ENCODE measurements at regions not wholly inside any gene's neighbourhood (a gene's known extent, or its start where the extent isn't known, plus 50 kb on each side); places are given as distances from the start of the nearest gene placed in this dataset.
"Not testable (repeated sequence)": the region's sequence is repeated elsewhere in the genome, so short reads cannot be mapped to it uniquely, and the experiment has no call there.

GRCh38 chr1:100597061-100597741, 59.3 kb downstream of the GPR88 start:
- no peak for DNase-seq
- no peak overlapping the region for H3K4me3 ChIP-seq
- ATAC-seq, result peak; percentile 40
- no peaks in the 10 kb centered on the region for H3K36me3 ChIP-seq
- no peaks in the 10 kb centered on the region for H3K4me1 ChIP-seq
- no peaks in the 10 kb centered on the region for H3K9me3 ChIP-seq
- no peak for TF ChIP-seq CTCF (IDR thresholded peaks at IDR 0.05)
- intact Hi-C loops (cut with DNase I), result no loop called here
- no peak overlapping the region for H3K27ac ChIP-seq
- no peaks in the 10 kb centered on the region for H3K27me3 ChIP-seq

GRCh38 chr1:100597784-100598183, 59.8 kb downstream of the GPR88 start:
- H3K27me3 ChIP-seq, result no peaks in the 10 kb centered on the region
- intact Hi-C loops (cut with DNase I), result no loop called here
- ATAC-seq, result no peak

DNA sequence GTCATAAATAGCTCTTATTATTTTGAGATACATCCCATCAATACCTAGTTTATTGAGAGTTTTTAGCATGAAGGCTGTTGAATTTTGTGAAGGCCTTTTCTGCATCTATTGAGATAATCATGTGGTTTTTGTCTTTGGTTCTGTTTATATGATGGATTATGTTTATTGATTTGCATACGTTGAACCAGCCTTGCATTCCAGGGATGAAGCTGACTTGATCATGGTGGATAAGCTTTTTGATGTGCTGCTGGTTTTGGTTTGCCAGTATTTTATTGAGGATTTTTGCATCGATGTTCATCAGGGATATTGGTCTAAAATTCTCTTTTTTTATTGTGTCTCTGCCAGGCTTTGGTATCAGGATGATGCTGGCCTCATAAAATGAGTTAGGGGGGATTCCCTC, 62.4 kb downstream of the GPR88 start:
- not testable (repeated sequence) for ATAC-seq, H3K36me3 ChIP-seq, DNase-seq, H3K4me1 ChIP-seq, H3K27me3 ChIP-seq, H3K9me3 ChIP-seq, H3K4me3 ChIP-seq, H3K27ac ChIP-seq
- intact Hi-C loops (cut with DNase I), result loop anchor here (10.0 kb wide), 1 partner anchor 264 kb away; no protein-coding TSS in a partner anchor

More at GRCh38 chr1:100597784-100598183, 59.8 kb downstream of the GPR88 start:
- Histone ChIP-seq H3K4me3 (no peak overlapping the region), H3K36me3 (no peaks in the 10 kb centered on the region), H3K27ac (no peak overlapping the region), H3K4me1 (no peaks in the 10 kb centered on the region), H3K9me3 (no peaks in the 10 kb centered on the region)
- TF ChIP-seq CTCF (IDR thresholded peaks at IDR 0.05), result no peak
- DNase-seq, result no peak

- DNase-seq, H3K9me3 ChIP-seq, ATAC-seq, H3K36me3 ChIP-seq, H3K27me3 ChIP-seq, H3K4me3 ChIP-seq, H3K27ac ChIP-seq, H3K4me1 ChIP-seq: not testable (repeated sequence)
- intact Hi-C loops (cut with DNase I), result loop anchor here (10.0 kb wide), 1 partner anchor 263 kb away; no protein-coding TSS in a partner anchor
These were observed 64.1 kb downstream of the GPR88 start for GRCh38 chr1:100602028-100602427.

- TF ChIP-seq CTCF (IDR thresholded peaks at IDR 0.05), result no peak
- no peak overlapping the region for H3K4me3 ChIP-seq
- H3K27me3 ChIP-seq, result no peaks in the 10 kb centered on the region
- no peak overlapping the region for H3K27ac ChIP-seq
- no peaks in the 10 kb centered on the region for H3K36me3 ChIP-seq
- no peak for ATAC-seq
- intact Hi-C loops (cut with DNase I), result loop anchor here (10.0 kb wide), 1 partner anchor 260 kb away; no protein-coding TSS in a partner anchor
- no peaks in the 10 kb centered on the region for H3K4me1 ChIP-seq
- H3K9me3 ChIP-seq, result no peaks in the 10 kb centered on the region
- DNase-seq, result no peak
These were observed 66.4 kb downstream of the GPR88 start for GRCh38 chr1:100604372-100604771.

- DNase-seq, result no peak
- intact Hi-C loops (cut with DNase I), result loop anchor here (10.0 kb wide), 1 partner anchor 258 kb away; no protein-coding TSS in a partner anchor
- no peaks in the 10 kb centered on the region for H3K4me1 ChIP-seq
- no peaks in the 10 kb centered on the region for H3K36me3 ChIP-seq
- H3K27me3 ChIP-seq, result no peaks in the 10 kb centered on the region
- TF ChIP-seq CTCF (IDR thresholded peaks at IDR 0.05), result peak; percentile 71
- no peak overlapping the region for H3K27ac ChIP-seq
- H3K4me3 ChIP-seq, result no peak overlapping the region
- H3K9me3 ChIP-seq, result no peaks in the 10 kb centered on the region
- peak; percentile 81 for ATAC-seq
These were observed 68.5 kb downstream of the GPR88 start for GRCh38 chr1:100606438-100606837.
